Nephron progenitor cell (in vitro differentiated cells): ENCODE measurements at regions not wholly inside any gene's neighbourhood (a gene's known extent, or its start where the extent isn't known, plus 50 kb on each side); places are given as distances from the start of the nearest gene placed in this dataset.

Source experiments
- DNase-seq: peaks from one replicate; pipeline ENCODE4 v3.0.0; 2021
- H3K27ac Mint-ChIP-seq: 2 replicates; pipeline ENCODE4 v1.8.0; 2021; ENCODE audit warnings: mild to moderate bottlenecking, moderate library complexity, mixed read lengths
- H3K27me3 Mint-ChIP-seq: 2 replicates; pipeline ENCODE4 v1.8.0; 2021; ENCODE audit warnings: mild to moderate bottlenecking, low read depth, mixed read lengths; ENCODE audit not compliant: poor library complexity
- H3K36me3 Mint-ChIP-seq: 2 replicates; pipeline ENCODE4 v1.8.0; 2021; ENCODE audit warnings: low read depth, mixed read lengths
- H3K4me1 Mint-ChIP-seq: 2 replicates; pipeline ENCODE4 v1.8.0; 2021; ENCODE audit warnings: mixed read lengths
- H3K4me3 Mint-ChIP-seq: 2 replicates; pipeline ENCODE4 v1.8.0; 2021; ENCODE audit warnings: mild to moderate bottlenecking, moderate library complexity, mixed read lengths
- H3K9me3 Mint-ChIP-seq: 2 replicates; pipeline ENCODE4 v1.8.0; 2021; ENCODE audit warnings: mild to moderate bottlenecking, moderate library complexity, mixed read lengths
- TF ChIP-seq, protein P1 (sequence below): fragments of 200-600 bp; sonication (generic); IDR thresholded peaks from 2 replicates; pipeline ENCODE4 v1.5.0; 2021; ENCODE audit warnings: antibody characterized with exemption

DNA sequence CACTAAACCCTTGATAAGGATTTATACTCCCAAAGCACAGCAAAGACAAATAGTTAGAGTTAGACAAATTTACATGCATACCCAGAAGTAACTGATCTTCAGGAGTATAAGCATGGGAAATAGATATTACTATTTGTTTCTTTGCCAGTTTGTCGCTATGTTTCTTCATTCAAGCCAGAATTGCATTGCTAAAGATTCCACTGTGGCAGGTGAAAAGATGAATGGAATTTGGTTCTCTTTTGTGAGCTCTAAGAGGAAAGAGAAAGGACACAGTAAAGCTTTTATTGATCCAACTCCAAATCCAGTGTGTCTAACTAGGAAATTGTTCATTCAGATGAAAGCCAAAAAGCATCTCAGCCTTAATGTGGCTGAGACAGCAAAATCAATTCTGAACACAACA is 292.3 kb upstream of the SPRY2 start:
- no peaks in the 10 kb centered on the region for H3K4me1 Mint-ChIP-seq
- H3K27ac Mint-ChIP-seq, result no peak overlapping the region
- DNase-seq, result no peak
- TF ChIP-seq, protein P1, sequence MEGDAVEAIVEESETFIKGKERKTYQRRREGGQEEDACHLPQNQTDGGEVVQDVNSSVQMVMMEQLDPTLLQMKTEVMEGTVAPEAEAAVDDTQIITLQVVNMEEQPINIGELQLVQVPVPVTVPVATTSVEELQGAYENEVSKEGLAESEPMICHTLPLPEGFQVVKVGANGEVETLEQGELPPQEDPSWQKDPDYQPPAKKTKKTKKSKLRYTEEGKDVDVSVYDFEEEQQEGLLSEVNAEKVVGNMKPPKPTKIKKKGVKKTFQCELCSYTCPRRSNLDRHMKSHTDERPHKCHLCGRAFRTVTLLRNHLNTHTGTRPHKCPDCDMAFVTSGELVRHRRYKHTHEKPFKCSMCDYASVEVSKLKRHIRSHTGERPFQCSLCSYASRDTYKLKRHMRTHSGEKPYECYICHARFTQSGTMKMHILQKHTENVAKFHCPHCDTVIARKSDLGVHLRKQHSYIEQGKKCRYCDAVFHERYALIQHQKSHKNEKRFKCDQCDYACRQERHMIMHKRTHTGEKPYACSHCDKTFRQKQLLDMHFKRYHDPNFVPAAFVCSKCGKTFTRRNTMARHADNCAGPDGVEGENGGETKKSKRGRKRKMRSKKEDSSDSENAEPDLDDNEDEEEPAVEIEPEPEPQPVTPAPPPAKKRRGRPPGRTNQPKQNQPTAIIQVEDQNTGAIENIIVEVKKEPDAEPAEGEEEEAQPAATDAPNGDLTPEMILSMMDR, result no peak
- no peaks in the 10 kb centered on the region for H3K27me3 Mint-ChIP-seq
- no peaks in the 10 kb centered on the region for H3K36me3 Mint-ChIP-seq
- no peak overlapping the region for H3K4me3 Mint-ChIP-seq
- no peaks in the 10 kb centered on the region for H3K9me3 Mint-ChIP-seq

DNA sequence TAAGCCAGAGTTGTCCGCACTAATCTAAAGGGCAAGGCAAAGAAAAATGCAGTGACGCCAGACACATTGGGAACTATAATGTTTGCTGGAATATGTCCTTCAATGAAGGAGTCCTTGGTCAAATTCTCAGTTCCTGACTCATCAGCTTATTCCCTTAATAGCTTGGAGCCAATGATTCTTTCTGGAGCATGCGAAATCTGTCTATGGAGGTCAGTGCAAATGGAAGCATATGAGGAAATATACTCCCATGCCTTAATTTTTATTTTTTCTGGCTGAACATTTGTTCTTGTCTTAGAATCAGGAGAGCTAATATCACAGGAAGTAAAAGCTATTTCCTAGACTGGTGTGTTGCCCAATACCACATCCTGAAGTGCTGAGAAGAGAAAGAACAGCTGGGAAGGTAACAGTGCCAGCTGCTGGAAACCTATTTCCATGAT is 289.8 kb upstream of the SPRY2 start:
- Mint-ChIP-seq H3K27me3 (no peaks in the 10 kb centered on the region), H3K36me3 (no peaks in the 10 kb centered on the region), H3K27ac (no peak overlapping the region), H3K4me1 (no peaks in the 10 kb centered on the region), H3K4me3 (no peak overlapping the region), H3K9me3 (no peaks in the 10 kb centered on the region)
- TF ChIP-seq, protein P1, result no peak
- no peak for DNase-seq

DNA sequence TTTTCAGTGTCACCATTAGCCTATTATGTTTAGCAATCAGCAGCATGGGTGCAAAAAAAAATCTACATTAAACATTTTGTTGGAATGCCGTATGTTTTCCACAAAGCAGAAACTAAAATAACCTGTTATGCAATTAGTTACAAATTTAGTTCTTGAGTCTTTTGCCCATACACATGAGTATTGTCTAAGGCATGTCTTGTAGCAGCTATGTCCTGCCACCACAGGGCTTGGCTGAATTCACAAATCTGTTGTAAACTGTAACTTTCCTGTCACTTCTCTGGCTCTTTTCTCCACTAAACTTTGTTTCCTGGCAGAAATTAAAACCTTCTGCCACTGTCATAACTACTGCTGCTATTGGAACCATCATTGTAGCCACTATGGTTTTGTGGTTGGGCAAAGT is 277.9 kb upstream of the SPRY2 start:
- Mint-ChIP-seq H3K9me3 (no peaks in the 10 kb centered on the region), H3K4me1 (peaks cover 5% of the 10 kb centered on the region), H3K36me3 (no peaks in the 10 kb centered on the region), H3K27me3 (peaks cover 2% of the 10 kb centered on the region), H3K4me3 (no peak overlapping the region), H3K27ac (no peak overlapping the region)
- TF ChIP-seq, protein P1, result no peak
- DNase-seq, result no peak

DNA sequence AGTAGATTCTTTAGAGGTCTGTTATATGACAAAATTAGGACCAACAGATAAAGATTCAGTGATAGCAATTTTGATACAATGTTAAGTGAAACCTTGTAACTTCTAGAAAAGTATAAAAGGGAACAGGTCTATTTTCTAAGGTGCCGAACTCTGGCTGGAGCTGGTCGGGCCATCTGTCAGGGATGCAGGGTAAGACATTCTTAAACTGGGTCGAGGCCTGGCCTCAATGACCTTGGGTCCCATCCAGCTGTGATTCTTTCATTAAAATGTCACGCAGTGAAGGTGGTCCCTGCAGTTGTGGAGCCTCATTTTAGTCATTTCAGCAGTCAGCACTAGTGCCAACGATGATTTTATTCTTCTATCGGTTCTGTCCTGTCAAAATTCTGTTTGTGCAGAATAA is 271.9 kb upstream of the SPRY2 start:
- H3K4me1 Mint-ChIP-seq, result peaks cover 13% of the 10 kb centered on the region
- no peak overlapping the region for H3K4me3 Mint-ChIP-seq
- H3K27me3 Mint-ChIP-seq, result peaks cover 7% of the 10 kb centered on the region
- H3K9me3 Mint-ChIP-seq, result no peaks in the 10 kb centered on the region
- no peak overlapping the region for H3K27ac Mint-ChIP-seq
- H3K36me3 Mint-ChIP-seq, result no peaks in the 10 kb centered on the region
- TF ChIP-seq, protein P1, result no peak
- DNase-seq, result no peak

DNA sequence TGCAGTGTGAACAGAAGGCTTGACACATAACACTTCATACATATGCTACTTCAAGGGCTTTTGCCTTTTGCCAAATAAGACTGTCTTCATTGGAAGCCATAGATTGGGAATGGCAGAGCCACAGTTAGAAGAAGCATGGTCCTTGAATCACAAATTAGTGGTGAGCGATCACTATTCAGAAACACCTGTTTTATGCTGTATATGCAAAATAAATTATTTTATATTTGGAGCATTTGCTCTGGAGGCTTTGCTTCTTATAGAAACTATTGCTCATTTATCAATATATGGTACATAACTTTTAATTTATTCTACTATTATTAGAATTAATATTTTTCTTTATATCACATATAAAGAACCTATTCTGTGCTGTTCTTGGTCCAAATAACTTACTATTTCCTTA is 270.4 kb upstream of the SPRY2 start:
- H3K9me3 Mint-ChIP-seq, result no peaks in the 10 kb centered on the region
- TF ChIP-seq, protein P1, result no peak
- H3K4me3 Mint-ChIP-seq, result no peak overlapping the region
- peaks cover 13% of the 10 kb centered on the region for H3K4me1 Mint-ChIP-seq
- no peaks in the 10 kb centered on the region for H3K36me3 Mint-ChIP-seq
- DNase-seq, result no peak
- no peak overlapping the region for H3K27ac Mint-ChIP-seq
- H3K27me3 Mint-ChIP-seq, result peaks cover 7% of the 10 kb centered on the region

DNA sequence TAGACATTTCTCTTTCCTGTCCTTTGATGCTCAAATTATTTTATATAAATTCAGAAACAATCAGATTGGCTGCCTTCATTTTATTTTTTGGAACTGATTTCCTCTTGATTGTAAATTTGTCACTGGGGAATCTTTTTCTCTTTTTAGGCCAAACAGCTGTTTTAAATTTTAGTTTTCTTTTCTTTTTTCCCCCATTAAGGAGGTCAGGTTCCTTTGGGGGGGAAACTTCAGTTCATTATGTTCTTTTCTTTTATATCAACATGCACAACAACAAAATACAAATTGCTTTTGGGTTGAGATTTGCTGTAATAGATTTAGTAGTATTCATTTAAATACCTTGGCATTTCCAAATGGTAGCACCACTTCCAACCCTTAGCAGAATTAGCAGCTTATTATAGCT is 264.8 kb upstream of the SPRY2 start:
- Mint-ChIP-seq H3K27ac (no peak overlapping the region), H3K9me3 (no peaks in the 10 kb centered on the region), H3K36me3 (no peaks in the 10 kb centered on the region), H3K4me3 (no peak overlapping the region), H3K27me3 (peaks cover 4% of the 10 kb centered on the region), H3K4me1 (no peaks in the 10 kb centered on the region)
- no peak for DNase-seq
- TF ChIP-seq, protein P1, result no peak
